NT2/D1 (cell line): ENCODE measurements at regions not wholly inside any gene's neighbourhood (a gene's known extent, or its start where the extent isn't known, plus 50 kb on each side); places are given as distances from the start of the nearest gene placed in this dataset.

Experiments
- DNase-seq: peaks from one replicate; pipeline ENCODE4 v3.0.0-alpha.2; 2011; ENCODE audit warnings: low read depth, low spot score
- H3K27me3 ChIP-seq: 2 replicates; pipeline ENCODE4 v1.6.0; 2011; ENCODE audit warnings: mild to moderate bottlenecking; ENCODE audit not compliant: insufficient read length, insufficient read depth
- H3K36me3 ChIP-seq: 2 replicates; pipeline ENCODE4 v1.6.1; 2011; ENCODE audit warnings: mild to moderate bottlenecking, low read length, mixed read lengths; ENCODE audit not compliant: insufficient read depth, insufficient read length
- H3K4me1 ChIP-seq: 2 replicates; pipeline ENCODE4 v1.5.1; 2011; ENCODE audit not compliant: insufficient read depth, insufficient read length
- H3K4me3 ChIP-seq: 2 replicates; pipeline ENCODE4 v1.5.1; 2011; ENCODE audit warnings: low read depth; ENCODE audit not compliant: insufficient read length
- H3K9ac ChIP-seq: 2 replicates; pipeline ENCODE4 v1.6.0; 2011; ENCODE audit warnings: low read depth; ENCODE audit not compliant: insufficient read length
- H3K9me3 ChIP-seq: 2 replicates; pipeline ENCODE4 v1.5.1; 2011; ENCODE audit warnings: mild to moderate bottlenecking, low read length; ENCODE audit not compliant: insufficient read depth
- SUZ12 ChIP-seq: IDR thresholded peaks from 2 replicates; pipeline ENCODE4 v1.6.1; 2011; ENCODE audit not compliant: insufficient read length, insufficient read depth; ENCODE audit errors: extremely low read depth
- YY1 ChIP-seq: IDR thresholded peaks from 2 replicates; pipeline ENCODE4 v1.6.1; 2011; ENCODE audit not compliant: insufficient read length, insufficient read depth
- ZNF274 ChIP-seq: IDR thresholded peaks from 2 replicates; pipeline ENCODE4 v1.6.1; 2011; ENCODE audit warnings: mild to moderate bottlenecking, low read depth, low read length

GRCh38 chr2:216559625-216560156 lies 61.0 kb downstream of the RPL37A start:
- Histone ChIP-seq H3K36me3 (no peaks in the 10 kb centered on the region), H3K9ac (no peak overlapping the region), H3K27me3 (no peaks in the 10 kb centered on the region), H3K4me1 (peaks cover 13% of the 10 kb centered on the region), H3K4me3 (no peak overlapping the region), H3K9me3 (no peaks in the 10 kb centered on the region)
- TF ChIP-seq ZNF274 (no peak), SUZ12 (no peak)
- no peak for DNase-seq

- Histone ChIP-seq H3K4me3 (no peak overlapping the region), H3K9ac (no peak overlapping the region), H3K4me1 (peaks cover 13% of the 10 kb centered on the region), H3K36me3 (no peaks in the 10 kb centered on the region), H3K27me3 (no peaks in the 10 kb centered on the region), H3K9me3 (peaks cover 8% of the 10 kb centered on the region; the same call in 1 of the 2 replicates)
- TF ChIP-seq ZNF274 (no peak), YY1 (no peak), SUZ12 (no peak)
- DNase-seq = no peak
Observed at GRCh38 chr2:216560838-216561270, 62.2 kb downstream of the RPL37A start.

- TF ChIP-seq SUZ12 (no peak), YY1 (no peak), ZNF274 (no peak)
- Histone ChIP-seq H3K4me3 (no peak overlapping the region), H3K36me3 (no peaks in the 10 kb centered on the region), H3K27me3 (no peaks in the 10 kb centered on the region), H3K9me3 (peaks cover 8% of the 10 kb centered on the region; the same call in 1 of the 2 replicates), H3K9ac (no peak overlapping the region), H3K4me1 (peaks cover 6% of the 10 kb centered on the region)
- no peak for DNase-seq
Observed at GRCh38 chr2:216562696-216563435, 64.2 kb downstream of the RPL37A start.

GRCh38 chr2:216563646-216564045 lies 65.0 kb downstream of the RPL37A start:
- H3K4me1 ChIP-seq = peaks cover 6% of the 10 kb centered on the region
- H3K9me3 ChIP-seq = peaks cover 8% of the 10 kb centered on the region; the same call in 1 of the 2 replicates
- TF ChIP-seq ZNF274 (no peak), SUZ12 (no peak), YY1 (no peak)
- H3K36me3 ChIP-seq = no peaks in the 10 kb centered on the region
- no peak for DNase-seq
- H3K9ac ChIP-seq = no peak overlapping the region
- H3K27me3 ChIP-seq = no peaks in the 10 kb centered on the region
- H3K4me3 ChIP-seq = no peak overlapping the region

- Histone ChIP-seq H3K4me1 (peaks cover 6% of the 10 kb centered on the region), H3K36me3 (no peaks in the 10 kb centered on the region), H3K9ac (no peak overlapping the region), H3K27me3 (no peaks in the 10 kb centered on the region), H3K4me3 (no peak overlapping the region), H3K9me3 (peaks cover 8% of the 10 kb centered on the region; the same call in 1 of the 2 replicates)
- TF ChIP-seq SUZ12 (no peak), YY1 (no peak), ZNF274 (no peak)
- no peak for DNase-seq
Observed at GRCh38 chr2:216564611-216565010, 66.0 kb downstream of the RPL37A start.

GRCh38 chr2:216565956-216566355 lies 67.3 kb upstream of the IGFBP2 start:
- Histone ChIP-seq H3K27me3 (no peaks in the 10 kb centered on the region), H3K9me3 (peaks cover 15% of the 10 kb centered on the region; the same call in 1 of the 2 replicates), H3K9ac (no peak overlapping the region), H3K4me3 (no peak overlapping the region), H3K36me3 (no peaks in the 10 kb centered on the region), H3K4me1 (peaks cover 6% of the 10 kb centered on the region)
- DNase-seq = no peak
- TF ChIP-seq SUZ12 = no peak
- no peak for TF ChIP-seq YY1

- TF ChIP-seq SUZ12 (no peak), ZNF274 (no peak), YY1 (no peak)
- H3K36me3 ChIP-seq = no peaks in the 10 kb centered on the region
- no peak overlapping the region for H3K4me3 ChIP-seq
- peaks cover 23% of the 10 kb centered on the region; the same call in 1 of the 2 replicates for H3K9me3 ChIP-seq
- H3K4me1 ChIP-seq = no peaks in the 10 kb centered on the region
- DNase-seq = no peak
- no peak overlapping the region for H3K9ac ChIP-seq
- H3K27me3 ChIP-seq = no peaks in the 10 kb centered on the region
Observed at GRCh38 chr2:216568576-216568975, 64.6 kb upstream of the IGFBP2 start.
